Suprapubic skin (tissue), 4 donors: ENCODE measurements at regions not wholly inside any gene's neighbourhood (a gene's known extent, or its start where the extent isn't known, plus 50 kb on each side); places are given as distances from the start of the nearest gene placed in this dataset.

Experiments used
- DNase-seq, 2 donors: peaks; one replicate each; pipeline ENCODE4 v3.0.0-alpha.2; 2019; ENCODE audit warnings: low spot score in 2 of 2
- H3K27ac ChIP-seq: fragments of 200-600 bp; sonication (generic); one replicate; pipeline ENCODE4 v1.5.1; 2019
- H3K27me3 ChIP-seq: fragments of 200-600 bp; sonication (generic); one replicate; pipeline ENCODE4 v1.5.1; 2019
- H3K36me3 ChIP-seq: fragments of 200-600 bp; sonication (generic); one replicate; pipeline ENCODE4 v1.5.1; 2019
- H3K4me1 ChIP-seq: fragments of 200-600 bp; sonication (generic); one replicate; pipeline ENCODE4 v1.5.1; 2019
- H3K4me3 ChIP-seq: fragments of 200-600 bp; sonication (generic); one replicate; pipeline ENCODE4 v1.5.1; 2019; ENCODE audit warnings: mild to moderate bottlenecking
- H3K9me3 ChIP-seq: fragments of 200-600 bp; sonication (generic); one replicate; pipeline ENCODE4 v1.5.1; 2019
- EP300 ChIP-seq: sonication (generic); formaldehyde crosslinking; IDR thresholded peaks from one replicate; pipeline ENCODE4 v1.6.1; 2017; ENCODE audit warnings: antibody characterized with exemption
- POLR2A ChIP-seq, 2 donors: fragments of 450-650 bp; IDR thresholded peaks; one replicate each; pipeline ENCODE4 v1.6.1; 2017; ENCODE audit warnings: antibody characterized with exemption in 2 of 2, mild to moderate bottlenecking in 2 of 2, moderate library complexity in 2 of 2
- POLR2AphosphoS5 ChIP-seq, 3 donors: sonication (generic); formaldehyde crosslinking; IDR thresholded peaks; one replicate each; pipeline ENCODE4 v1.6.1; 2017; ENCODE audit warnings: antibody characterized with exemption in 3 of 3
- WGBS: methylation state at CpG from one replicate; pipeline ENCODE4 v1.1.5; 2018; 5-methylcytosine and 5-hydroxymethylcytosine counted together
- TF ChIP-seq, protein P1 (sequence below), 2 donors: fragments of 200-600 bp in 1 of 2; fragments of 450-650 bp in 1 of 2; sonication (generic) in 1 of 2; IDR thresholded peaks; one replicate each; pipeline ENCODE4 v1.5.1; 2016 to 2019; ENCODE audit warnings: antibody characterized with exemption in 2 of 2, mild to moderate bottlenecking in 1 of 2, moderate library complexity in 1 of 2

- H3K27me3 ChIP-seq = no peaks in the 10 kb centered on the region
- H3K9me3 ChIP-seq = no peaks in the 10 kb centered on the region
- 72% methylated on average over 3 of the region's 3 CpGs for WGBS
- no peak for DNase-seq
- no peak overlapping the region for H3K27ac ChIP-seq
- TF ChIP-seq POLR2A (IDR thresholded peaks at IDR 0.05) (no peak), EP300 (no peak), POLR2AphosphoS5 (IDR thresholded peaks at IDR 0.05) (no peak)
- TF ChIP-seq, protein P1, sequence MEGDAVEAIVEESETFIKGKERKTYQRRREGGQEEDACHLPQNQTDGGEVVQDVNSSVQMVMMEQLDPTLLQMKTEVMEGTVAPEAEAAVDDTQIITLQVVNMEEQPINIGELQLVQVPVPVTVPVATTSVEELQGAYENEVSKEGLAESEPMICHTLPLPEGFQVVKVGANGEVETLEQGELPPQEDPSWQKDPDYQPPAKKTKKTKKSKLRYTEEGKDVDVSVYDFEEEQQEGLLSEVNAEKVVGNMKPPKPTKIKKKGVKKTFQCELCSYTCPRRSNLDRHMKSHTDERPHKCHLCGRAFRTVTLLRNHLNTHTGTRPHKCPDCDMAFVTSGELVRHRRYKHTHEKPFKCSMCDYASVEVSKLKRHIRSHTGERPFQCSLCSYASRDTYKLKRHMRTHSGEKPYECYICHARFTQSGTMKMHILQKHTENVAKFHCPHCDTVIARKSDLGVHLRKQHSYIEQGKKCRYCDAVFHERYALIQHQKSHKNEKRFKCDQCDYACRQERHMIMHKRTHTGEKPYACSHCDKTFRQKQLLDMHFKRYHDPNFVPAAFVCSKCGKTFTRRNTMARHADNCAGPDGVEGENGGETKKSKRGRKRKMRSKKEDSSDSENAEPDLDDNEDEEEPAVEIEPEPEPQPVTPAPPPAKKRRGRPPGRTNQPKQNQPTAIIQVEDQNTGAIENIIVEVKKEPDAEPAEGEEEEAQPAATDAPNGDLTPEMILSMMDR (IDR thresholded peaks at IDR 0.05) = no peak
- no peaks in the 10 kb centered on the region for H3K4me1 ChIP-seq
- no peak overlapping the region for H3K4me3 ChIP-seq
- no peaks in the 10 kb centered on the region for H3K36me3 ChIP-seq
Measured at GRCh38 chr12:87388376-87388775, 640.8 kb downstream of the C12orf50 start.

DNA sequence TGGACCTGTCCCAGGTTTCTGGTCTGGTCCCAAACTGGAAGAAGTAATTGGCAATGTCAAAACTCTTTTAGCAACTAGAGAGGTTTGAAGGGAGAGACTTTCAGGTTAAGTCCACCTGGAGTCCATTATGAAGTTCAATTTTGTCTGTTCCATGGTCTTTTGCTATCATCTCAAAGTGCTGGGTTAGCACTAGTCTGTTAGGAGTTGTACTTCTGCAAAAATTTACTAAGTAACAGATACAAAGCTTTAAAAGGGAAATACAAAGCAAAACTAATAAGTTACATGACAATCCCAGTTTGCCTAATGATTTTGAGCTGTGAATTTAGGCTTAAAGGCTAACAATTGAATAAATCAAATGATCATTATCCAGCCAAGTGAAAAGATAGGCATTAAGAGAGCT is 643.9 kb downstream of the C12orf50 start:
- H3K4me1 ChIP-seq = no peaks in the 10 kb centered on the region
- no peak overlapping the region for H3K27ac ChIP-seq
- H3K9me3 ChIP-seq = no peaks in the 10 kb centered on the region
- H3K27me3 ChIP-seq = no peaks in the 10 kb centered on the region
- no peak overlapping the region for H3K4me3 ChIP-seq
- DNase-seq = no peak
- TF ChIP-seq, protein P1 (IDR thresholded peaks at IDR 0.05) = no peak
- TF ChIP-seq EP300 = no peak
- TF ChIP-seq POLR2A (IDR thresholded peaks at IDR 0.05) = no peak
- TF ChIP-seq POLR2AphosphoS5 (IDR thresholded peaks at IDR 0.05) = no peak
- H3K36me3 ChIP-seq = no peaks in the 10 kb centered on the region

- Histone ChIP-seq H3K4me3 (no peak overlapping the region), H3K9me3 (no peaks in the 10 kb centered on the region), H3K4me1 (no peaks in the 10 kb centered on the region), H3K27ac (no peak overlapping the region), H3K36me3 (no peaks in the 10 kb centered on the region), H3K27me3 (no peaks in the 10 kb centered on the region)
- 59% methylated on average over 3 of the region's 3 CpGs for WGBS
- no peak for DNase-seq
- TF ChIP-seq POLR2AphosphoS5 (IDR thresholded peaks at IDR 0.05) (no peak), POLR2A (IDR thresholded peaks at IDR 0.05) (no peak), EP300 (no peak)
- TF ChIP-seq, protein P1 (IDR thresholded peaks at IDR 0.05) = no peak
Measured at GRCh38 chr12:87384226-87384625, 645.0 kb downstream of the C12orf50 start.

DNA sequence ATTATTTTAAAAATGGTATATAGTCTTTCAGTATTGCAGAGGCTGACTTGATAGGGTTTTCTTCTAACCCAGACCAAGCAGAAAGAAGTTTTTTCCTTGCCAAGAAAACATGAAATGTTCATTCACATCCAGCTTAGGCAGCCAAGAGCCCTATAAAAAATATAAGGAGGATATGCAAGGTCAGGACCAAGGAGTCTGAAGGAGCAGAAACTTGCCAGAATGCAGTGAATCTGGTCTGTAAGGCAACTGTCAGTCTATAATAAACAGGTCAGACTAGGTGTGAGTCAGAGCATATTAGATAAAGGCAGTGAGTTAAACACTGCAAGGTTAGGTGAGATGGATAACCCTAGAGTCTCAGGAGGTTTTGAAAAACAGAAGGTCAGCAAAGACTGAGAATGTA is 645.5 kb downstream of the C12orf50 start:
- Histone ChIP-seq H3K27me3 (no peaks in the 10 kb centered on the region), H3K27ac (no peak overlapping the region), H3K9me3 (no peaks in the 10 kb centered on the region), H3K4me3 (no peak overlapping the region), H3K36me3 (no peaks in the 10 kb centered on the region), H3K4me1 (no peaks in the 10 kb centered on the region)
- TF ChIP-seq, protein P1 (IDR thresholded peaks at IDR 0.05) = no peak
- TF ChIP-seq POLR2AphosphoS5 (IDR thresholded peaks at IDR 0.05) (no peak), POLR2A (IDR thresholded peaks at IDR 0.05) (no peak), EP300 (no peak)
- DNase-seq = no peak

GRCh38 chr12:87382959-87383566 is 646.1 kb downstream of the C12orf50 start:
- 79% methylated on average over 2 of the region's 2 CpGs for WGBS
- no peak for DNase-seq

More at GRCh38 chr12:87382959-87383566, 646.1 kb downstream of the C12orf50 start:
- Histone ChIP-seq H3K4me3 (no peak overlapping the region), H3K9me3 (no peaks in the 10 kb centered on the region), H3K36me3 (no peaks in the 10 kb centered on the region), H3K27me3 (no peaks in the 10 kb centered on the region), H3K27ac (no peak overlapping the region), H3K4me1 (no peaks in the 10 kb centered on the region)
- TF ChIP-seq EP300 = no peak
- no peak for TF ChIP-seq POLR2AphosphoS5 (IDR thresholded peaks at IDR 0.05)
- TF ChIP-seq POLR2A (IDR thresholded peaks at IDR 0.05) = no peak
- TF ChIP-seq, protein P1 (IDR thresholded peaks at IDR 0.05) = no peak
